Gastroesophageal sphincter (tissue), 4 donors: ENCODE measurements at regions not wholly inside any gene's neighbourhood (a gene's known extent, or its start where the extent isn't known, plus 50 kb on each side); places are given as distances from the start of the nearest gene placed in this dataset.

Experiments
- ATAC-seq: fragments of 150-250 bp; one replicate; pipeline ENCODE4 v1.9.1; 2016; ENCODE audit warnings: mild to moderate bottlenecking, moderate library complexity
- H3K27ac ChIP-seq, 4 donors: fragments of 200-600 bp; sonication (generic) in 3 of 4; 1 replicate in 3 of 4; 2 replicates in 1 of 4; pipeline ENCODE4 v1.5.1; 2016 to 2019
- H3K27me3 ChIP-seq: fragments of 200-600 bp; sonication (generic); one replicate; pipeline ENCODE4 v1.5.1; 2019
- H3K36me3 ChIP-seq, 2 donors: fragments of 200-600 bp; sonication (generic); one replicate each; pipeline ENCODE4 v1.5.1; 2019; ENCODE audit warnings: control low read depth in 1 of 2
- H3K4me1 ChIP-seq, 3 donors: fragments of 200-600 bp; sonication (generic); 1 replicate in 2 of 3; 2 replicates in 1 of 3; pipeline ENCODE4 v1.5.1; 2016 to 2019; ENCODE audit warnings: control low read depth in 2 of 3
- H3K4me3 ChIP-seq, 2 donors: fragments of 200-600 bp; sonication (generic); one replicate each; pipeline ENCODE4 v1.5.1; 2019; ENCODE audit warnings: mild to moderate bottlenecking in 1 of 2, moderate library complexity in 1 of 2
- H3K9me3 ChIP-seq, 3 donors: fragments of 200-600 bp; sonication (generic); one replicate each; pipeline ENCODE4 v1.5.1; 2017 to 2019; ENCODE audit warnings: control low read depth in 2 of 3
- CTCF ChIP-seq, 4 experiments: fragments of 200-600 bp in 2 of 4; fragments of 450-650 bp in 2 of 4; sonication (generic) in 1 of 4; IDR thresholded peaks; one replicate each; pipeline ENCODE4 v1.5.1; 2017 to 2019; ENCODE audit warnings: antibody characterized with exemption in 4 of 4, mild to moderate bottlenecking in 2 of 4, moderate library complexity in 2 of 4
- EP300 ChIP-seq: sonication (generic); formaldehyde crosslinking; IDR thresholded peaks from one replicate; pipeline ENCODE4 v1.6.1; 2017; ENCODE audit warnings: antibody characterized with exemption, mild to moderate bottlenecking
- POLR2A ChIP-seq, 2 donors: fragments of 450-650 bp; IDR thresholded peaks; one replicate each; pipeline ENCODE4 v1.6.1; 2017; ENCODE audit warnings: antibody characterized with exemption in 2 of 2, mild to moderate bottlenecking in 2 of 2, moderate library complexity in 1 of 2
- POLR2AphosphoS5 ChIP-seq: sonication (generic); formaldehyde crosslinking; IDR thresholded peaks from one replicate; pipeline ENCODE4 v1.6.1; 2017; ENCODE audit warnings: antibody characterized with exemption
- WGBS, 2 donors: methylation state at CpG; one replicate each; pipeline ENCODE4 v1.1.5; 2018; ENCODE audit warnings: low coverage in 1 of 2; 5-methylcytosine and 5-hydroxymethylcytosine counted together

GRCh38 chr7:17422966-17423365 is 124.5 kb downstream of the AHR start:
- no peak for TF ChIP-seq POLR2AphosphoS5
- no peak for TF ChIP-seq CTCF (IDR thresholded peaks at IDR 0.05)
- no peak for TF ChIP-seq EP300
- no peak for TF ChIP-seq POLR2A (IDR thresholded peaks at IDR 0.05)
- Histone ChIP-seq H3K9me3 (peaks cover 0 to 3% (median 0%) of the 10 kb centered on the region in 3 donors), H3K4me3 (no peak overlapping the region), H3K36me3 (no peaks in the 10 kb centered on the region), H3K4me1 (no peaks in the 10 kb centered on the region), H3K27ac (no peak overlapping the region), H3K27me3 (no peaks in the 10 kb centered on the region)
- ATAC-seq, result no peak
- 53 to 64% methylated on average over 2 of the region's 2 CpGs for WGBS, 2 donors

GRCh38 chr7:17427924-17428323 is 129.5 kb downstream of the AHR start:
- no peak for TF ChIP-seq POLR2A (IDR thresholded peaks at IDR 0.05)
- Histone ChIP-seq H3K4me1 (no peaks in the 10 kb centered on the region), H3K9me3 (peaks cover 0 to 15% (median 0%) of the 10 kb centered on the region in 3 donors), H3K4me3 (no peak overlapping the region), H3K27ac (no peak overlapping the region), H3K27me3 (no peaks in the 10 kb centered on the region), H3K36me3 (no peaks in the 10 kb centered on the region)
- no peak for ATAC-seq

- H3K36me3 ChIP-seq, result no peaks in the 10 kb centered on the region
- 90 to 93% methylated on average over 4 of the region's 4 CpGs for WGBS, 2 donors
- H3K9me3 ChIP-seq, result peaks cover 0 to 15% (median 0%) of the 10 kb centered on the region in 3 donors
- no peaks in the 10 kb centered on the region for H3K4me1 ChIP-seq
- no peaks in the 10 kb centered on the region for H3K27me3 ChIP-seq
- H3K27ac ChIP-seq, result no peak overlapping the region
- ATAC-seq, result no peak
- TF ChIP-seq POLR2AphosphoS5, result no peak
- no peak for TF ChIP-seq POLR2A (IDR thresholded peaks at IDR 0.05)
- no peak for TF ChIP-seq EP300
- TF ChIP-seq CTCF (IDR thresholded peaks at IDR 0.05), result no peak
- H3K4me3 ChIP-seq, result no peak overlapping the region
Measured at GRCh38 chr7:17429579-17429978, 131.1 kb downstream of the AHR start.

- Histone ChIP-seq H3K36me3 (no peaks in the 10 kb centered on the region), H3K9me3 (peaks cover 0 to 13% (median 0%) of the 10 kb centered on the region in 3 donors), H3K4me1 (no peaks in the 10 kb centered on the region), H3K27me3 (no peaks in the 10 kb centered on the region), H3K27ac (no peak overlapping the region), H3K4me3 (no peak overlapping the region)
- ATAC-seq, result no peak
- no peak for TF ChIP-seq EP300
- no peak for TF ChIP-seq CTCF (IDR thresholded peaks at IDR 0.05)
- no peak for TF ChIP-seq POLR2A (IDR thresholded peaks at IDR 0.05)
- TF ChIP-seq POLR2AphosphoS5, result no peak
- WGBS, 2 donors, result 55 to 89% methylated on average over 3 of the region's 3 CpGs
Measured at GRCh38 chr7:17432793-17433192, 134.3 kb downstream of the AHR start.

- no peak overlapping the region for H3K27ac ChIP-seq
- 83% methylated on average over 3 of the region's 3 CpGs for WGBS, 2 donors
- H3K27me3 ChIP-seq, result no peaks in the 10 kb centered on the region
- no peaks in the 10 kb centered on the region for H3K4me1 ChIP-seq
- ATAC-seq, result no peak
- H3K36me3 ChIP-seq, result no peaks in the 10 kb centered on the region
- no peak overlapping the region for H3K4me3 ChIP-seq
- TF ChIP-seq POLR2A (IDR thresholded peaks at IDR 0.05) (no peak), CTCF (IDR thresholded peaks at IDR 0.05) (no peak), EP300 (no peak), POLR2AphosphoS5 (no peak)
- no peaks in the 10 kb centered on the region for H3K9me3 ChIP-seq
Measured at GRCh38 chr7:17434191-17434590, 135.7 kb downstream of the AHR start.
